ENCODE measurements at regions not wholly inside any gene's neighbourhood (a gene's known extent, or its start where the extent isn't known, plus 50 kb on each side); places are given as distances from the start of the nearest gene placed in this dataset.

DNA sequence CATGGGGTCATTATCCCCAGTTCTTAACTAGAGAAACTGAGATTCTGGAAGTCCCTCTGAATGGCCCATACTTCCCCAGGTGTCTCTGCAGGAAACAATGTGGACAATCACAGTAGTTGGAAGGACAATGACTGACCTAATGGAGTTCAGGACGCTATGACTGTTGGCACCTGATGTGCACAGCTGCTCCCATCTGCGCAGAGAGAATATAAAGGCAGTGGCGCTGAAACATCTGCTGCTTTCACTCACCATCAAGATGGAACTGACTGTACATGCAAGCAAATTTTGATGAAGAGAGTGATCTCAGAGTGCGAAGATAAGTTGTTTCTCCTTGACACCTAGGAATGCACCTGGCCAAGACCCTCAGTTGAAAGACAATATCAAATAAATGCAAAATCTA is 395.7 kb upstream of the ASIC2 start:
- no peaks in the 10 kb centered on the region for H3K27me3 ChIP-seq (ENCODE audit: control insufficient read depth, insufficient read depth, low read length)
- FAIRE-seq (no peak), DNase-seq (no peak)
- TF ChIP-seq, protein P1, sequence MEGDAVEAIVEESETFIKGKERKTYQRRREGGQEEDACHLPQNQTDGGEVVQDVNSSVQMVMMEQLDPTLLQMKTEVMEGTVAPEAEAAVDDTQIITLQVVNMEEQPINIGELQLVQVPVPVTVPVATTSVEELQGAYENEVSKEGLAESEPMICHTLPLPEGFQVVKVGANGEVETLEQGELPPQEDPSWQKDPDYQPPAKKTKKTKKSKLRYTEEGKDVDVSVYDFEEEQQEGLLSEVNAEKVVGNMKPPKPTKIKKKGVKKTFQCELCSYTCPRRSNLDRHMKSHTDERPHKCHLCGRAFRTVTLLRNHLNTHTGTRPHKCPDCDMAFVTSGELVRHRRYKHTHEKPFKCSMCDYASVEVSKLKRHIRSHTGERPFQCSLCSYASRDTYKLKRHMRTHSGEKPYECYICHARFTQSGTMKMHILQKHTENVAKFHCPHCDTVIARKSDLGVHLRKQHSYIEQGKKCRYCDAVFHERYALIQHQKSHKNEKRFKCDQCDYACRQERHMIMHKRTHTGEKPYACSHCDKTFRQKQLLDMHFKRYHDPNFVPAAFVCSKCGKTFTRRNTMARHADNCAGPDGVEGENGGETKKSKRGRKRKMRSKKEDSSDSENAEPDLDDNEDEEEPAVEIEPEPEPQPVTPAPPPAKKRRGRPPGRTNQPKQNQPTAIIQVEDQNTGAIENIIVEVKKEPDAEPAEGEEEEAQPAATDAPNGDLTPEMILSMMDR (IDR thresholded peaks at IDR 0.05; ENCODE audit: borderline replicate concordance, extremely low read depth, insufficient read depth) = no peak
- no peaks in the 10 kb centered on the region for H3K4me1 ChIP-seq (ENCODE audit: control insufficient read depth in 2 of 3, insufficient read depth in 2 of 3, low read depth in 1 of 3, low read length in 3 of 3)
- no peak overlapping the region for H3K4me3 ChIP-seq (ENCODE audit: low read length in 3 of 3)
- H3K27ac ChIP-seq (ENCODE audit: low read depth in 2 of 2, low read length in 2 of 2) = no peak overlapping the region
- no peaks in the 10 kb centered on the region for H3K36me3 ChIP-seq (ENCODE audit: control insufficient read depth in 2 of 3, insufficient read depth in 3 of 3, low read length in 3 of 3)
- H3K9me3 ChIP-seq (ENCODE audit: control insufficient read depth in 2 of 3, insufficient read depth in 1 of 3, low read length in 3 of 3) = no peaks in the 10 kb centered on the region
- no peak overlapping the region for H3K9ac ChIP-seq (ENCODE audit: low read length in 3 of 3)
- intact Hi-C loops (cut with DNase I) = no loop called here

DNA sequence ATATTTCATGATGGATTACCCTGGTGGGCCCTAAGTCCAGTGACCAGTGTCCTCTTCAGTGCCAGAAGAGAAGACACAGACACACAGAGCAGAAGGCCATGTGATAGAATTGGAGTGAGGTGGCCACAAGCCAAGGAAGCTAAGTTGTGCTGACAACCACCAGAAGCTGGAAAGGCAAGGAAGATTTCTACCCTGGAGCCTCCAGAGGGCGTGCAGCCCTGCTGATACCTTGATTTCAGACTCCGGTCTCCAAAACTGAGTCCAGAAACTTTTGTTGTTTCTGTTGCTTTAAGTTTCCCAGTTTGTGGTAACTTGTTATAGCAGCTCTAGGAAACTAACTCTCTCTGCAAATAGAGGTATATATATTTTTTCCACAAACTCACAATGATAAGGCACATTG is 396.6 kb upstream of the ASIC2 start:
- Histone ChIP-seq H3K9ac (ENCODE audit: low read length in 3 of 3) (no peak overlapping the region), H3K4me1 (ENCODE audit: control insufficient read depth in 2 of 3, insufficient read depth in 2 of 3, low read depth in 1 of 3, low read length in 3 of 3) (no peaks in the 10 kb centered on the region), H3K27ac (ENCODE audit: low read depth in 2 of 2, low read length in 2 of 2) (no peak overlapping the region), H3K27me3 (ENCODE audit: control insufficient read depth, insufficient read depth, low read length) (no peaks in the 10 kb centered on the region), H3K4me3 (ENCODE audit: low read length in 3 of 3) (no peak overlapping the region), H3K9me3 (ENCODE audit: control insufficient read depth in 2 of 3, insufficient read depth in 1 of 3, low read length in 3 of 3) (no peaks in the 10 kb centered on the region), H3K36me3 (ENCODE audit: control insufficient read depth in 2 of 3, insufficient read depth in 3 of 3, low read length in 3 of 3) (no peaks in the 10 kb centered on the region)
- no peak for FAIRE-seq
- no peak for DNase-seq
- intact Hi-C loops (cut with DNase I) = no loop called here
- TF ChIP-seq, protein P1 (IDR thresholded peaks at IDR 0.05; ENCODE audit: borderline replicate concordance, extremely low read depth, insufficient read depth) = no peak

DNA sequence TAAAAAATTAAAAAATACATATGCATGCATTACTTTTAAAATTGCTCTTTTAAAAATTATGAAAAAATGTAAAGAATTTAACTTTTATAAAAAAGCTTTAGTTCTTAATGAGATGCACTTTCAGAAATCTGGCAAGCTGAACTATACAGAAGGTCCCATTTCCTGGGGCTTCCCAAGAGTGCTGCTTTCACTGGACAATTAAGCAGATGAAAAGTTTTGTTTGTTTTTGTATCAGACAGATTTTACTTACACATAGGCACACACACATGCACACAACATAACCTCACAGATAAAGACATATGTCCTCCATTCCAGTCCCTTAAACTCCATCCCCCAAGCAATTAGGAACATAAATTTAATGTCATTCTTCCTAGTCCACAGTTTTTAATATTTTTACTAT is 402.3 kb upstream of the ASIC2 start:
- Histone ChIP-seq H3K27me3 (ENCODE audit: control insufficient read depth, insufficient read depth, low read length) (no peaks in the 10 kb centered on the region), H3K9ac (ENCODE audit: low read length in 3 of 3) (no peak overlapping the region), H3K27ac (ENCODE audit: low read depth in 2 of 2, low read length in 2 of 2) (no peak overlapping the region), H3K9me3 (ENCODE audit: control insufficient read depth in 2 of 3, insufficient read depth in 1 of 3, low read length in 3 of 3) (no peaks in the 10 kb centered on the region), H3K36me3 (ENCODE audit: control insufficient read depth in 2 of 3, insufficient read depth in 3 of 3, low read length in 3 of 3) (no peaks in the 10 kb centered on the region), H3K4me3 (ENCODE audit: low read length in 3 of 3) (no peak overlapping the region), H3K4me1 (ENCODE audit: control insufficient read depth in 2 of 3, insufficient read depth in 2 of 3, low read depth in 1 of 3, low read length in 3 of 3) (no peaks in the 10 kb centered on the region)
- TF ChIP-seq, protein P1 (IDR thresholded peaks at IDR 0.05; ENCODE audit: borderline replicate concordance, extremely low read depth, insufficient read depth) = no peak
- intact Hi-C loops (cut with DNase I) = no loop called here
- DNase-seq (peak in 1 of 5 donors; percentile 26), FAIRE-seq (no peak)

DNA sequence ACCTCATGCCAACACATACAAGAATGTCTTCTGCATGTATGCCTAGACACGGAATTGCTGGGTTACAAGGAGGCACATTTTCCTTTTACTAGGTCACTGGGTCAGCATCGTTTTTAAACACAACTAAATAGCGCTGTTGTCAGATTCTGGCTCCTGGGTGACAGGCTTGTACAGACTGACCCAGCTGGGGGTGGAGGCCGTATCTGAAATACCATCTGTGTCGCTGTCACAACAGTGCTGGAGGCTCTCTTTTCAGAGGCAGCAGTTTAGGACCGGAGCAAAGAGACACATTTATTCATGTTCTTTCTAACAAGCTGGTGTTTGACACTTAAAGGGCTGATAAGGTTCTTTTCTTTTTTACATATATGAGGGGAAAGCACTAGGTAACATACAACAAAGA is 403.0 kb upstream of the ASIC2 start:
- DNase-seq (no peak), FAIRE-seq (no peak)
- Histone ChIP-seq H3K4me3 (ENCODE audit: low read length in 3 of 3) (no peak overlapping the region), H3K4me1 (ENCODE audit: control insufficient read depth in 2 of 3, insufficient read depth in 2 of 3, low read depth in 1 of 3, low read length in 3 of 3) (no peaks in the 10 kb centered on the region), H3K9me3 (ENCODE audit: control insufficient read depth in 2 of 3, insufficient read depth in 1 of 3, low read length in 3 of 3) (no peaks in the 10 kb centered on the region), H3K27me3 (ENCODE audit: control insufficient read depth, insufficient read depth, low read length) (no peaks in the 10 kb centered on the region), H3K27ac (ENCODE audit: low read depth in 2 of 2, low read length in 2 of 2) (no peak overlapping the region), H3K9ac (ENCODE audit: low read length in 3 of 3) (no peak overlapping the region), H3K36me3 (ENCODE audit: control insufficient read depth in 2 of 3, insufficient read depth in 3 of 3, low read length in 3 of 3) (no peaks in the 10 kb centered on the region)
- TF ChIP-seq, protein P1 (IDR thresholded peaks at IDR 0.05; ENCODE audit: borderline replicate concordance, extremely low read depth, insufficient read depth) = no peak
- intact Hi-C loops (cut with DNase I) = no loop called here

All from kidney (tissue), 13 donors.